WI38 (cell line): ENCODE measurements at regions not wholly inside any gene's neighbourhood (a gene's known extent, or its start where the extent isn't known, plus 50 kb on each side); places are given as distances from the start of the nearest gene placed in this dataset.

Experiments
- H3K4me3 ChIP-seq: 2 replicates; pipeline ENCODE4 v1.5.1; 2011; ENCODE audit warnings: low read depth, mild to moderate bottlenecking, control low read depth, low read length
- CTCF ChIP-seq: IDR thresholded peaks from 2 replicates; pipeline ENCODE4 v1.5.1; 2012; ENCODE audit warnings: low read depth, mild to moderate bottlenecking, control low read depth, low read length

GRCh38 chr14:87678624-87679023, 314.4 kb downstream of the GALC start:
- TF ChIP-seq CTCF, result no peak
- no peak overlapping the region for H3K4me3 ChIP-seq

- H3K4me3 ChIP-seq, result no peak overlapping the region
- TF ChIP-seq CTCF, result no peak
These were observed 316.1 kb downstream of the GALC start for GRCh38 chr14:87676814-87677437.

- H3K4me3 ChIP-seq, result no peak overlapping the region
- TF ChIP-seq CTCF, result no peak
These were observed 325.3 kb downstream of the GALC start for GRCh38 chr14:87667659-87668058.

- no peak overlapping the region for H3K4me3 ChIP-seq
- TF ChIP-seq CTCF, result no peak
These were observed 336.7 kb downstream of the GALC start for GRCh38 chr14:87656315-87656714.

- no peak overlapping the region for H3K4me3 ChIP-seq
- TF ChIP-seq CTCF, result no peak
These were observed 340.7 kb downstream of the GALC start for GRCh38 chr14:87652278-87652677.

- no peak for TF ChIP-seq CTCF
- no peak overlapping the region for H3K4me3 ChIP-seq
These were observed 348.3 kb downstream of the GALC start for GRCh38 chr14:87644689-87645088.

GRCh38 chr14:87643005-87643404, 350.0 kb downstream of the GALC start:
- no peak overlapping the region for H3K4me3 ChIP-seq
- TF ChIP-seq CTCF, result no peak
